MG63 (cell line): ENCODE measurements at regions not wholly inside any gene's neighbourhood (a gene's known extent, or its start where the extent isn't known, plus 50 kb on each side); places are given as distances from the start of the nearest gene placed in this dataset.

Experiments used
- DNase-seq: peaks from one replicate; pipeline ENCODE4 v3.0.0-alpha.2; 2020
- H3K27me3 ChIP-seq: fragments of 250-450 bp; sonication (Bioruptor Pico); 2 replicates; pipeline ENCODE4 v1.5.1; 2020; ENCODE audit warnings: mild to moderate bottlenecking, moderate library complexity
- H3K36me3 ChIP-seq: fragments of 250-450 bp; sonication (Bioruptor Pico); 2 replicates; pipeline ENCODE4 v1.5.1; 2020; ENCODE audit warnings: mild to moderate bottlenecking, moderate library complexity
- H3K4me3 ChIP-seq: fragments of 250-450 bp; sonication (Bioruptor Pico); 2 replicates; pipeline ENCODE4 v1.5.1; 2020; ENCODE audit warnings: mild to moderate bottlenecking, moderate library complexity
- H3K9me3 ChIP-seq: fragments of 250-450 bp; sonication (Bioruptor Pico); 2 replicates; pipeline ENCODE4 v1.5.1; 2020; ENCODE audit warnings: mild to moderate bottlenecking, moderate library complexity

DNA sequence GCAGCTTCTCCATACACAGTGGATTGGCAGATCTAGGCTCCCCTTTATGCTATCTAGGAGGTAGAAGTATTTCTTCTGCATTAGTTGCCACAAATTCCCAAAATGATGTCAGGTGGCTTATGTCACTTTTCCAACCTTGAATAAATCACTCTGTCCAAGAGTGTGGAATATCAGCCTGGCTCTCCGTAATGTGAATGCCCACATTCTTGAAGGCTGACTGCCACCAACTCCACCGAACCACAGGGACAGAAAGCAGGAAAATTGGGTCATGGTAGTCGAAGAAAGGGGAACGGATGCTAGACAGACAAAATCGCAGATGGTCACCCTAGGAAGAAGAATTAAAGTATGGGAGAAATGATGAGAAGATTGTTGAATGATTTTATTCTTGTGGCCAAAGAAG lies 624.9 kb upstream of the CDH2 start:
- Histone ChIP-seq H3K27me3 (no peaks in the 10 kb centered on the region), H3K4me3 (no peak overlapping the region), H3K36me3 (no peaks in the 10 kb centered on the region), H3K9me3 (no peaks in the 10 kb centered on the region)
- no peak for DNase-seq

DNA sequence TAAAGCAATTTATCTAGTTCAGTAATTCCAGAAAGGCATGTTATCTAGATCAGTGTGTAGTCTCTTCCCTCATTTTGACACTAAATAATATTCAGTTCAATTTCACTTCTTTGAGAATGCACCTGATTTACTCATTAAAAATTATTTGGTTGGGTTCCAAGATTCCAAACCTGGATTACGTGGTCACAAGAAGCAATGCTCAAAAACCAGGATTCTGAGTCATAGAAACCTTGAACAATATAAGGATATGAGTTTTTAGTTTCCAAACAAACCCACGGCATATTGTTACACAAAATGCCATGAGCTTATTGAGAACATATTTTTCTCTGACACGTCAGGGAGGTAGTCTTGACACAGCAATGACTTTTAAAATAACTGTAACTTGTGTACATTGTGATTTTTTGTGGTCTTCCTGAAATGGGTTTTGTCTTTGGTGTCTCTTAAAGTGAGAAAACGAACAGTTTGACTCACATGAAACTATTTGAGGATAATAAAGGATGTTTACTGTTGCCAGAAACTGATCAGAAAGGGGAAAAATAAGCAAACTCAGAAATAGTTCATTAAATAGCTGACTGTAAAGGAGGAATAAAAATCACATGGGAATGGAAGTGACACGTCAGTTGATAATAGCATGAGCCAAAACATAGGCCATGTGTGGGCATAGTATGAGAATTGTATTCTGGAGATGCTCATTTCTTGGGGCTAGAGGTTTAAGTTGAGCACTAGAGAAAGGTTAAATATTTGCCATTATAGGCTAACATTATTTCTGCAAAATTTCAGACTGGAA lies 617.7 kb upstream of the CDH2 start:
- Histone ChIP-seq H3K36me3 (no peaks in the 10 kb centered on the region), H3K27me3 (no peaks in the 10 kb centered on the region), H3K4me3 (no peak overlapping the region), H3K9me3 (no peaks in the 10 kb centered on the region)
- DNase-seq = no peak

GRCh38 chr18:28793901-28794300 lies 617.0 kb upstream of the CDH2 start:
- Histone ChIP-seq H3K36me3 (no peaks in the 10 kb centered on the region), H3K4me3 (no peak overlapping the region), H3K27me3 (no peaks in the 10 kb centered on the region), H3K9me3 (no peaks in the 10 kb centered on the region)
- DNase-seq = no peak

DNA sequence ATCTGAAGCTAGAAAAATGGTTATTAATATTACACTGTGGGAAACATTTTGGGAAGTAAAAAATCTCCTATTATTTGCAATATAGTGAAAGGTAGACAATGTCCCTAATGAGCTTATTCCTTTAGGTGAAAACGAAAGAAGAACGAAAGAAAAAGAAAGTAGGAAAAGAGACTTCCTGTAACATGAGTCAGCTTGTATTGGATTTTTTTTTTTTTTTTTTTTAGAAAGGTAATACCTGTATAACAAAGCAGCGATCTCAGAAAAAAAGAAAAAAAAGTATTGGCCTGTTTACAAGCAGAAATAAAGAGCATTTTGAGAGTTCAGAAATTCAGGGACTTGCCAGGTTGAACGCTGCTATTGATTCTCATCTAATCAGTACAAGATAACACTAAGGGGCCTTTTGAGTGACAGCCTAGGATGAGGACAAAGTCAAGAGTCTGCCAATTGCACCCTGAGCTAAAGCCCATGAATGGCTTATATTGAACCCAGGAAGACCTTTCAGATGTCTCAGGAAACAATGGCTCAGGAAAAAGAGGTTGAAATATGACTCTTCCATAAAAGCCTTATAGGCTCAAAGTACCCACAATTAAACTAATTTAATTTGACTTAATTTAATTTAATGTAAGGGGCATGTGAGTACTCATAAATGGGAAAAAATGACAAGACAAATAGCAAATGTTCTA lies 615.6 kb upstream of the CDH2 start:
- H3K27me3 ChIP-seq = no peaks in the 10 kb centered on the region
- H3K9me3 ChIP-seq = no peaks in the 10 kb centered on the region
- no peak for DNase-seq
- H3K36me3 ChIP-seq = no peaks in the 10 kb centered on the region
- H3K4me3 ChIP-seq = no peak overlapping the region

DNA sequence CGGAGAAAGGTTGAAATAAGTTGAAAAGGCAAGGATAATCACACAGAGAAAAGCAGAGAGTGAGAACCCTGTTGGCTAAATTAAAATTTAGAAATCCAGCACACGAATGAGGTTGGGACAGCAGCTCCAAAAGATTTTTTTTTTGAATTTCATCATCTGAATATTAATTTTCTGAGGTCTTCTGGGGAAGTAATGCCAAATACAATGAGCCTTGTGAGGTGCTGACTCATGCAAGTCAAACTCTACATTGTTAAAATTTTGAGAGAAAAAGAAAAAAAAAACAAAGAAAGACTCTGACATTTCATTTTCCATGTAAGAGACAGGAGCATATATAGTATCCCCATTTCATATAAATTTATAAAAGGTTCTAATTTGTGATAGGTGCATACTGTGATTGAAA lies 614.2 kb upstream of the CDH2 start:
- no peaks in the 10 kb centered on the region for H3K27me3 ChIP-seq
- no peak overlapping the region for H3K4me3 ChIP-seq
- H3K9me3 ChIP-seq = no peaks in the 10 kb centered on the region
- H3K36me3 ChIP-seq = no peaks in the 10 kb centered on the region
- no peak for DNase-seq

DNA sequence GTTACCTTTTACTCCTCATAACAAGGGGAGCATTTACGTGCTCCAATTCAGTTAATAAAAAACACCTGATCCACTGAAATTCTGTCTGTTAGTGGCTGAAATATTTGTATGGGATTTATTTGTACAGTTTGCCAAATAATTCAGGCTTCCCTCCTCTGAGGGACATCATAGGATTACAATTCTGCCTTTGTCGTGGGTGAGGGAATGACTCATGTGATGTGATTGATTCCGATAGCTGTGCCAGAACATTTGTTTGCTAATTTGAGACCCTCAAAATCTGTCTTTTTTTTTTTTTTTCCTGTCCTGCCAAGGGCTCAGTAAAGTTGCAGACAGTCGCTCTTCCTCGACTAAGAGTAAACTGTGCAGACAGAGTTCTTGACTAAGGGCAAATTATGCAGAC lies 612.6 kb upstream of the CDH2 start:
- Histone ChIP-seq H3K9me3 (no peaks in the 10 kb centered on the region), H3K27me3 (no peaks in the 10 kb centered on the region), H3K4me3 (no peak overlapping the region), H3K36me3 (no peaks in the 10 kb centered on the region)
- DNase-seq = no peak

DNA sequence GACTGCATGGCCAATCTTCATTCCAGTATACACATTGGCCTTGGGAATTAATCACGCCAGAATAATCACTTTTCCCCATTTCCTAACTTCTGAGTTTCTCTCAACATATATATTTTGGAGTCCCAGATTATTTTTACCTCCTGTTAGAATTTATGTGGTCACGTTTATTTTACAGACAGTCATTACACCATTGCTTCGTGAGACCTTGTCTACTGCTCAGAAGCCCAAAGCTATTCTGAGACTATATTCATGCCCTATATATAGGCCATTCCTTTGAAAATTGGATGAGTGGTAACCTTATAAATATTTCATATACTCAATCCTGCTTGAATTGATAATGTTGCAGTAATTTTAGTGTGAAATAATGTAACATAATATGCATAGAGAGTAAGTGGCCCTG lies 610.0 kb upstream of the CDH2 start:
- no peaks in the 10 kb centered on the region for H3K9me3 ChIP-seq
- H3K27me3 ChIP-seq = no peaks in the 10 kb centered on the region
- DNase-seq = no peak
- H3K36me3 ChIP-seq = no peaks in the 10 kb centered on the region
- H3K4me3 ChIP-seq = no peak overlapping the region

DNA sequence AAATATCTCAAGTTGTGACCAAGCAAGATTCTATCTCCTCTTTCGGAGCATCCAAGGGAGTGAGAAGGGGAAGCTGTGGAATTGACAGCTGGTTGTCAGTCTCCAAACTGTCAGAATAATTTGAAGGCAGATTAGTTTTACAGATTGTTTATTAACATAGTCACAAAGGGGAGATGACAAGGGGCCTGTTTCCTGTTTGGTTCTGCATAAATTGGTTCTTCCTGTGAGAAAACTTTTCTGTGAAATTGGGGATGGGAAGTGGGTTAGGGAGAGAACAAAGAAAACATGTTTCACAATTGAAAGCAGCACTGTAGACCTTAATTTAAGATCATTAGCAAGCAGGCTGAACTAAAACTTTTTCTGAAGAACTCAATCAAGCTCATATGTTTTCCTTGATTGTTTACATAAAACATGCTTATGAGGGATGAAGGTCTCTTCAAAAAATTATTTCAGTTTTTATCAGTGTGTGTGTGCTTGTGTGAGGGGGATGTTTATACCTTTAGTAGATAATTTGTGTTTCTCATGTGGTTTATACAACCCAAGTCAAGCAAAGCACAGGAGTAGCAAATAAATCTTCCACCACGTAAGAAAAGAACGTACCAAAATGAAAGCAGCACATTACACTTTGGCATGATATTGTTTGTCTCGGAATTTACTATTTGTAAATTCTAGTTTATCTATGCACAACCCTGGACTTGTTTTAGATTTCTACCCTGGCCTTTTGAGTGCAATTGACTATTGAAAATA lies 604.9 kb upstream of the CDH2 start:
- peaks cover 3% of the 10 kb centered on the region; the same call in 1 of the 2 replicates for H3K9me3 ChIP-seq
- H3K4me3 ChIP-seq = no peak overlapping the region
- no peaks in the 10 kb centered on the region for H3K27me3 ChIP-seq
- H3K36me3 ChIP-seq = no peaks in the 10 kb centered on the region
- no peak for DNase-seq

DNA sequence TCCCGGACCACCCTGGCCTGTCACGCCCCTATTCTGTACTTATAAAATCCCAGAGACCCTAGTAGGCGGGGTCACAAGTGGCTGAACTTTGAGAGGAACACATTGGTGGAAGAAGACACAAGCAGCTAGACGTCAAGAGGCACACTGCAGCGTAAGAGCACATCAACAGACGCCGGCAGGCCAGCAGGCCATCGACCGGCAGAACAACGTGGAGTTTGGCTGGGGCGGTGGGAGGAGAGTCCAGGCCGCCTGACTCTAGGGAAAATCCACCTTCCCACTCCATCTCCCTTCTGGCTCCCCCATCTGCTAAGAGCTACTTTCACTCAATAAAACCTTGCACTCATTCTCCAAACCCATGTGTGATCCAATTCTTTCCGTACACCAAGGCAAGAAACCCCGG lies 601.8 kb upstream of the CDH2 start:
- no peak for DNase-seq
- Histone ChIP-seq H3K36me3 (no peaks in the 10 kb centered on the region), H3K27me3 (no peaks in the 10 kb centered on the region), H3K4me3 (no peak overlapping the region), H3K9me3 (peaks cover 3% of the 10 kb centered on the region; the same call in 1 of the 2 replicates)

- peaks cover 3% of the 10 kb centered on the region; the same call in 1 of the 2 replicates for H3K9me3 ChIP-seq
- no peak overlapping the region for H3K4me3 ChIP-seq
- no peak for DNase-seq
- H3K27me3 ChIP-seq = no peaks in the 10 kb centered on the region
- H3K36me3 ChIP-seq = no peaks in the 10 kb centered on the region
Measured at GRCh38 chr18:28777756-28778155, 600.8 kb upstream of the CDH2 start.

GRCh38 chr18:28771849-28772248 lies 594.9 kb upstream of the CDH2 start:
- Histone ChIP-seq H3K27me3 (no peaks in the 10 kb centered on the region), H3K4me3 (no peak overlapping the region), H3K9me3 (peaks cover under 1% of the 10 kb centered on the region; the same call in 1 of the 2 replicates), H3K36me3 (no peaks in the 10 kb centered on the region)
- DNase-seq = no peak

DNA sequence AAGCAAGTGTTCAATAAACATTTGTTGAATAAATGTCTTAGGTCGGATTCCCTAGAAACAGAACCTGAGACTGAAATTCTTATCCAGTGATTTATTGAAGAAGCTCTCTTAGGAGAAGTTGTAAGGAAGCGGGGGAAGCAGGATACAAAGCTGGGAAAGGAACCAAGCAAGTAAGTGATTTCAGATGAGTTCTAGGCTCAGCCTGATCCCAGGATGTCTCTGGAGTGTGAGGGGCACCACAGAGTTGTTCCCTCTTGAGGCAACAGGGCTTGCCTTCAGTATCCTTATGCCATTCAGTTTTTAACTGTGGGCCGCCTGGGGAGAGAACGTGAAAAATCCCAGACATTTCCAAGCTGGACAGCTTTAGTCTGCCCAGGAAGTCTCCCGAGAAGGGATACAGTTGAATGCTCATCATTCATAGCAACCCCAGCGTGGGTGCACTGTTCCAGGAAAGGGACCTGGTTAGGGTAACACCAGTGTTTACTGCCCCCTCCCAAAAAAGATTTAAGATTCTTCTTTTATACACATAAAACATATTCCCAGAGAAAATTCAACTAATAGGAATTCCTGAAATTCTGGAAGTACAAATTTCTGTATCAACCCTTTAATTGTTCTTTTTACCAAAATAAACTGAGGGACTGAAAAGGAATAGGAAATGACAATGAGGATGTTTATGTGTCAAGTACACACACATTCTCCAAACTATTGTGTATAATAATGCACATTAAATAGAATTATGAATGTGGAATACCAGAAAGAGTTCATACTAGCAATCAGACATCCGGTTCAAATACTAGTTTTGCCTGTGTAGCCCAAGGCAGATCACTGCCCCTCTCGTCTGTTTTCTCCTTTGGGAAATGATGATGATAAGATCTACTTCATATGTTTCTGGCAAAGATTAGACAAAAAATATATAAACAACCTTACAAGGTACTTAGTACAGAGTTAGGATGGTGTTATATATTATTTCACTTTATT lies 592.1 kb upstream of the CDH2 start:
- no peak for DNase-seq
- H3K4me3 ChIP-seq = no peak overlapping the region
- H3K9me3 ChIP-seq = no peaks in the 10 kb centered on the region
- H3K36me3 ChIP-seq = no peaks in the 10 kb centered on the region
- no peaks in the 10 kb centered on the region for H3K27me3 ChIP-seq

DNA sequence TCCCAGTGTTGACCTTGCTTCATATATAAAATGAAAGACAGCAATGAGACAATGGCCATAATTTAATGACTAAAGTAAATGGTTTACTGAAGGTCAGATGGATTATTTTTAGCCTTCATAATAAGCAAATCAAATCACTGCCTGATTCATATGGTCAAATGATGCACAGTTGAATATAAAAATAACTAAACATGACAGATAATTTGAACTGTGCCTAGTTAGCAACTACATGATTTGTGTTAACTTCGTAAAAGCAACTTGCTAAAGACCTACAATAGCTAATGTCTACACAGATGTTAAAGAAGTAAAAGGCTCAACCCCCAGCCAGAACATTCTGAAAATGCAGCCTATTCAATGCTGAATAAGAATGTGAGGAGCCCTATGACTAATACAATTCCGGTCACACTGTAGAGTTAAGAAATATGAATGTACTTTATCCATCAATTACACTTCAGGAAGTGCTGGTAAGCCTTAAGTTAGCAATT lies 590.8 kb upstream of the CDH2 start:
- no peak for DNase-seq
- H3K9me3 ChIP-seq = no peaks in the 10 kb centered on the region
- H3K36me3 ChIP-seq = no peaks in the 10 kb centered on the region
- H3K27me3 ChIP-seq = no peaks in the 10 kb centered on the region
- no peak overlapping the region for H3K4me3 ChIP-seq

DNA sequence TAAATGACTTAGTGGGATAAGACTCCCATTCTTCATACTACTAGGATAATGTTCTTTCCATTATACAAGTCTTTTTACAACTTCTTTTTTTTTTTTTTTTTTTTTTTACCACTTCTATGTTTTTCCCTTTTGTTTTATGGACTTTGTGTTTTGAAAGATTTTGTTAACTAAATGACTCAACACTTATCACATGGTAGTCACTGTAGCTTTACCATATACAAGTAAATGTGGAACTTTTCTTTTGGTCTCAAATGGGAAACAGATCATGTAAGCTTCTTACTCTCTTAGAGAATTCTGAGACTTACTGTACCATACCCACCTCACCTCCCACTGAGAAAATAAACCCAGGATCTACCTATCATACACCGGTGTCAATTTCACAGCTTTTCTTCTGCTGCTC lies 590.3 kb upstream of the CDH2 start:
- no peaks in the 10 kb centered on the region for H3K27me3 ChIP-seq
- no peaks in the 10 kb centered on the region for H3K36me3 ChIP-seq
- H3K4me3 ChIP-seq = no peak overlapping the region
- no peaks in the 10 kb centered on the region for H3K9me3 ChIP-seq
- no peak for DNase-seq

DNA sequence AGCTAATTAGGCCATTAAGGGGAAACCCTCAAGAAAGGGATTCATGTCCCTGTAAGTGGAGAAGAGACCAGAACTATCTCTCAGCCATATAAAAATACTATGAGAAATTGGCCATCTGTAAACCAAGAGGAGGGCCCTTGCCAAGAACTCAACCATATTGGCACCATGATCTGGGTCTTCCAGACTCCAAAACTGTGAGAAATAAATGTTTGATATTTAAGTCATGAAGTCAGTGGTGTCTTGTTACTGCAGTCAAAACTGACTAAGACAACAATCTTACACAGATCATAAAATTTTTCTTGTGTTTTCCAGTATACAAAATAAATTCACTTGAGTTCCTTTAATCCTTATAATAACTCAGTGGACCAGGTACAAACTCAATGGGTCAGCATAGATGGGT lies 589.8 kb upstream of the CDH2 start:
- Histone ChIP-seq H3K36me3 (no peaks in the 10 kb centered on the region), H3K4me3 (no peak overlapping the region), H3K27me3 (no peaks in the 10 kb centered on the region), H3K9me3 (no peaks in the 10 kb centered on the region)
- DNase-seq = peak; percentile 2

GRCh38 chr18:28766027-28766426 lies 589.1 kb upstream of the CDH2 start:
- H3K27me3 ChIP-seq = no peaks in the 10 kb centered on the region
- no peak overlapping the region for H3K4me3 ChIP-seq
- no peaks in the 10 kb centered on the region for H3K36me3 ChIP-seq
- no peaks in the 10 kb centered on the region for H3K9me3 ChIP-seq
- DNase-seq = no peak
